Neutrophil (primary cell): ENCODE measurements at regions not wholly inside any gene's neighbourhood (a gene's known extent, or its start where the extent isn't known, plus 50 kb on each side); places are given as distances from the start of the nearest gene placed in this dataset.

Source experiments
- H3K27ac ChIP-seq: fragments of 200-600 bp; sonication (generic); 2 replicates; pipeline ENCODE4 v1.5.1; 2016; ENCODE audit warnings: mild to moderate bottlenecking, moderate library complexity
- H3K27me3 ChIP-seq: fragments of 200-600 bp; sonication (generic); 2 replicates; pipeline ENCODE4 v1.6.0; 2016; ENCODE audit warnings: mild to moderate bottlenecking
- H3K36me3 ChIP-seq: fragments of 200-600 bp; sonication (generic); 2 replicates; pipeline ENCODE4 v1.5.1; 2017
- H3K4me1 ChIP-seq, 2 experiments: fragments of 200-600 bp in 1 of 2; sonication (generic) in 1 of 2; 1 replicate in 1 of 2; 2 replicates in 1 of 2; pipeline versions ENCODE4 v1.5.1 to v1.6.1; 2013 to 2016; ENCODE audit warnings: low read depth in 1 of 2, low read length in 1 of 2, mild to moderate bottlenecking in 1 of 2, moderate library complexity in 1 of 2; ENCODE audit not compliant: control insufficient read depth in 1 of 2, insufficient read depth in 1 of 2
- H3K4me3 ChIP-seq, 2 experiments: fragments of 200-600 bp in 1 of 2; sonication (generic) in 1 of 2; 1 replicate in 1 of 2; 2 replicates in 1 of 2; pipeline ENCODE4 v1.5.1; 2013 to 2016; ENCODE audit warnings: low read depth in 1 of 2, low read length in 1 of 2, mild to moderate bottlenecking in 1 of 2, moderate library complexity in 1 of 2
- H3K9me3 ChIP-seq: fragments of 200-600 bp; sonication (generic); 2 replicates; pipeline ENCODE4 v1.5.1; 2016
- CTCF ChIP-seq: fragments of 200-600 bp; sonication (generic); IDR thresholded peaks from 2 replicates; pipeline ENCODE4 v1.5.1; 2016; ENCODE audit warnings: antibody characterized with exemption

GRCh38 chrX:131830400-131831184, 192.5 kb upstream of the STK26 start:
- no peak for TF ChIP-seq CTCF

GRCh38 chrX:131831185-131831520, 191.9 kb upstream of the STK26 start:
- no peaks in the 10 kb centered on the region for H3K9me3 ChIP-seq
- TF ChIP-seq CTCF: no peak
- H3K36me3 ChIP-seq: no peaks in the 10 kb centered on the region
- H3K27me3 ChIP-seq: no peaks in the 10 kb centered on the region
- H3K4me1 ChIP-seq: peaks cover 11% of the 10 kb centered on the region in 2 experiments
- H3K4me3 ChIP-seq: no peak overlapping the region
- H3K27ac ChIP-seq: no peak overlapping the region

More at GRCh38 chrX:131830400-131831184, 192.5 kb upstream of the STK26 start:
- Histone ChIP-seq H3K27me3 (no peaks in the 10 kb centered on the region), H3K27ac (no peak overlapping the region), H3K36me3 (no peaks in the 10 kb centered on the region), H3K4me1 (peaks cover 11% of the 10 kb centered on the region in 2 experiments), H3K4me3 (peak overlapping the region in 1 of 2 experiments; percentile 5), H3K9me3 (no peaks in the 10 kb centered on the region)

GRCh38 chrX:131836161-131836560, 186.9 kb upstream of the STK26 start:
- Histone ChIP-seq H3K4me1 (no peaks in the 10 kb centered on the region), H3K36me3 (no peaks in the 10 kb centered on the region), H3K27me3 (no peaks in the 10 kb centered on the region), H3K4me3 (no peak overlapping the region), H3K9me3 (no peaks in the 10 kb centered on the region), H3K27ac (no peak overlapping the region)
- TF ChIP-seq CTCF: no peak

- no peak for TF ChIP-seq CTCF
- no peak overlapping the region for H3K27ac ChIP-seq
- H3K4me1 ChIP-seq: peaks cover 0 to 3% of the 10 kb centered on the region in 2 experiments
- no peaks in the 10 kb centered on the region for H3K27me3 ChIP-seq
- no peaks in the 10 kb centered on the region for H3K36me3 ChIP-seq
- H3K4me3 ChIP-seq: no peak overlapping the region
- H3K9me3 ChIP-seq: no peaks in the 10 kb centered on the region
Measured at GRCh38 chrX:131837325-131837724, 185.8 kb upstream of the STK26 start.

- no peaks in the 10 kb centered on the region for H3K27me3 ChIP-seq
- H3K36me3 ChIP-seq: no peaks in the 10 kb centered on the region
- H3K4me3 ChIP-seq: no peak overlapping the region
- H3K9me3 ChIP-seq: no peaks in the 10 kb centered on the region
- H3K4me1 ChIP-seq: peaks cover 0 to 3% of the 10 kb centered on the region in 2 experiments
- no peak overlapping the region for H3K27ac ChIP-seq
- no peak for TF ChIP-seq CTCF
Measured at GRCh38 chrX:131840799-131841495, 182.2 kb upstream of the STK26 start.
